Naive thymus-derived CD4-positive, alpha-beta T cell (primary cell): ENCODE measurements at regions not wholly inside any gene's neighbourhood (a gene's known extent, or its start where the extent isn't known, plus 50 kb on each side); places are given as distances from the start of the nearest gene placed in this dataset.
"Not testable (repeated sequence)": the region's sequence is repeated elsewhere in the genome, so short reads cannot be mapped to it uniquely, and the experiment has no call there.

ENCODE experiments used
- ATAC-seq: fragments of 150-1000 bp; cut with Tn5 transposase; 2 replicates; pipeline ENCODE4 v1.10.0; 2021; ENCODE audit warnings: mild to moderate bottlenecking, moderate library complexity
- CTCF ChIA-PET: fragments of 350-600 bp; sonication (Branson Sonifier 250); formaldehyde crosslinking; loops from one replicate; lab custom pipeline; 2021; ENCODE audit warnings: antibody characterized with exemption; lab: Charles Lee
- POLR2A ChIA-PET: fragments of 350-600 bp; sonication (Branson Sonifier 250); formaldehyde crosslinking; loops from one replicate; lab custom pipeline; 2021; ENCODE audit warnings: antibody characterized with exemption, inconsistent platforms; lab: Charles Lee
- DNase-seq, 9 donors: peaks; one replicate each; pipeline versions ENCODE4 v3.0.0 to v3.0.0-alpha.2; 2020 to 2022; ENCODE audit warnings: mixed read lengths in 1 of 9
- H3K27ac ChIP-seq: one replicate; pipeline ENCODE4 v1.7.0; 2013; ENCODE audit warnings: mild to moderate bottlenecking, low read depth, low read length, moderate library complexity
- H3K27me3 ChIP-seq, 2 donors: one replicate each; pipeline ENCODE4 v1.7.0; 2013; ENCODE audit warnings: low read length in 2 of 2, mild to moderate bottlenecking in 2 of 2, moderate library complexity in 2 of 2; ENCODE audit not compliant: control insufficient read depth in 2 of 2, insufficient read depth in 2 of 2
- H3K36me3 ChIP-seq, 3 experiments: 1 replicate in 2 of 3; 2 replicates in 1 of 3; pipeline ENCODE4 v1.7.0; 2013; ENCODE audit warnings: low read length in 3 of 3, mild to moderate bottlenecking in 3 of 3, moderate library complexity in 1 of 3; ENCODE audit not compliant: insufficient read depth in 3 of 3, control insufficient read depth in 2 of 3
- H3K4me1 ChIP-seq, 2 donors: one replicate each; pipeline ENCODE4 v1.7.0; 2013; ENCODE audit warnings: low read length in 2 of 2, mild to moderate bottlenecking in 2 of 2, moderate library complexity in 1 of 2; ENCODE audit not compliant: control insufficient read depth in 2 of 2, insufficient read depth in 2 of 2
- H3K4me3 ChIP-seq: 2 replicates; pipeline ENCODE4 v1.7.0; 2013; ENCODE audit warnings: mild to moderate bottlenecking, low read length
- H3K9me3 ChIP-seq, 3 experiments: 1 replicate in 2 of 3; 2 replicates in 1 of 3; pipeline ENCODE4 v1.7.0; 2013; ENCODE audit warnings: low read length in 3 of 3; ENCODE audit not compliant: control insufficient read depth in 2 of 3
- H3K27ac Mint-ChIP-seq, 9 donors: one replicate each; pipeline ENCODE4 v1.8.0; 2020 to 2022; ENCODE audit warnings: mixed read lengths in 9 of 9, mild to moderate bottlenecking in 8 of 9, moderate library complexity in 5 of 9, inconsistent platforms in 2 of 9
- H3K27me3 Mint-ChIP-seq, 5 donors: one replicate each; pipeline ENCODE4 v1.8.0; 2021 to 2022; ENCODE audit warnings: mixed read lengths in 5 of 5, mild to moderate bottlenecking in 1 of 5
- H3K36me3 Mint-ChIP-seq, 5 donors: one replicate each; pipeline ENCODE4 v1.8.0; 2020 to 2022; ENCODE audit warnings: mixed read lengths in 5 of 5, mild to moderate bottlenecking in 3 of 5, inconsistent platforms in 1 of 5
- H3K4me1 Mint-ChIP-seq, 7 donors: one replicate each; pipeline ENCODE4 v1.8.0; 2020 to 2022; ENCODE audit warnings: mixed read lengths in 7 of 7, mild to moderate bottlenecking in 3 of 7, inconsistent platforms in 1 of 7
- H3K4me3 Mint-ChIP-seq, 10 donors: one replicate each; pipeline ENCODE4 v1.8.0; 2020 to 2022; ENCODE audit warnings: mild to moderate bottlenecking in 10 of 10, mixed read lengths in 10 of 10, moderate library complexity in 6 of 10, inconsistent platforms in 2 of 10
- H3K9me3 Mint-ChIP-seq, 11 donors: one replicate each; pipeline ENCODE4 v1.8.0; 2020 to 2022; ENCODE audit warnings: mixed read lengths in 11 of 11, mild to moderate bottlenecking in 4 of 11, inconsistent platforms in 1 of 11, moderate library complexity in 1 of 11
- intact Hi-C, 2 donors: fragments of 100-400 bp; cut with micrococcal nuclease; formaldehyde crosslinking; loops; one replicate each; pipeline ENCODE4 v1.15.1; 2023

DNA sequence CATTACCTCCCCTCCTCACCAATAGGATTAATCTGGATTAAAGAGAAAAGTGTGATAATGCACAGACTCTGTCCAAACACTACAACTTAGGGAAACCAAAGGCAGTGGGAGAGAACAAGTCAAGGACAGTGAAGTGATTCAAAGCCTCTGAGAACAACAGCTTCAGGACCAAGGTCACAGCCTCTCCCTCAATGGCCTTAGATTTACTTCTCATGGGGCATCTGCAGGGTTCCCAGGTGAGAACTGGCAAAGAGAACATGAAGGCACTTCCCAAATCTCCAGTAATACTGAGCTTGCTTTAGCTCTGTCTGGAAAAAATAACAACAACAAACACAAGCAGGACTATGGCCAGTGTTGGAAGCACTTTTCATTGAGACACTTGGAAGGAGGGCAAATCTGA, 99.8 kb upstream of the GOLGA6L22 start:
- DNase-seq, H3K9me3 Mint-ChIP-seq, H3K4me3 Mint-ChIP-seq, H3K27ac Mint-ChIP-seq, CTCF ChIA-PET, ATAC-seq, H3K9me3 ChIP-seq, H3K4me1 Mint-ChIP-seq, POLR2A ChIA-PET, H3K27me3 Mint-ChIP-seq, H3K4me3 ChIP-seq, H3K4me1 ChIP-seq, H3K27ac ChIP-seq, H3K36me3 Mint-ChIP-seq, H3K27me3 ChIP-seq, intact Hi-C loops, H3K36me3 ChIP-seq: not testable (repeated sequence)

DNA sequence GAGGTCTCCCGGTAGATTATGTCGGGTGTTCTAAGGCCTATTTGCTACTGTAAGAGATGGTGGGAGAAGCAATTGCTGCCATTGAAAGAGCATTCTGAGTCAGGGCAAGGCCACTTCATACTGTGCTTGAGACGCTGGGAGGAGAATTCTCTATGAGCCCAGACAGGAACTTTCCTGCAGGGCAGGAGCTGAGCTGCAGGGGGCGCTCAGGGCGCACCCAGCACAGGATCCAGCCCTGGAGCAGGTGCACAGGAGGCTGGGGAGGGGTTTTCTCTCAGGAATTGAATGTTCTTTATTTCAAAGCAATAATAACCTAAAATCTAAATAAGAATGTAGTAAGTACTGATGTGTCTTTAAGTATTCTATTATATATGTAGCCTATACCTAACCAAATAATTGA, 99.1 kb upstream of the GOLGA6L22 start:
- POLR2A ChIA-PET, H3K27me3 Mint-ChIP-seq, H3K27ac Mint-ChIP-seq, CTCF ChIA-PET, DNase-seq, H3K4me3 Mint-ChIP-seq, H3K36me3 Mint-ChIP-seq, intact Hi-C loops, H3K36me3 ChIP-seq, H3K9me3 Mint-ChIP-seq, H3K27ac ChIP-seq, H3K4me1 Mint-ChIP-seq, H3K9me3 ChIP-seq, H3K4me3 ChIP-seq, H3K27me3 ChIP-seq, H3K4me1 ChIP-seq: not testable (repeated sequence)
- ATAC-seq = peak; percentile 83

DNA sequence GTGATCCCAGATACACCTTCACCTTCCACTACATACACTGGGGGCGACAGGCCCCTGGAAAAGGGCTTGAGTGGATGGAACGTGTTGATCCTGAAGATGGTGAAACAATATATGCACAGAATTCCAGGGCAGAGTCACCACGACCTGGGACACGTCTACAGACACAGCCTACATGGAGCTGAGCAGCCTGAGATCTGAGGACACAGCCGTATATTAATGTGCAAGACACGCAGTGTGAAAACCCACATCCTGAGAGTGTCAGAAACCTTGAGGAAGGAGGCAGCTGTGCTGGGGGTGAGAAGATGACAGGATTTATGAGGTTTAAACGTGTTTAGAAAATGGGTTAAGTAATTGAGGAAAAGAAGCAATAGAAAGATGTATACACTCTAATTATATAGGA, 98.0 kb upstream of the GOLGA6L22 start:
- H3K4me1 Mint-ChIP-seq, H3K27me3 Mint-ChIP-seq, DNase-seq, H3K27me3 ChIP-seq, H3K36me3 ChIP-seq, H3K9me3 ChIP-seq, H3K27ac ChIP-seq, H3K9me3 Mint-ChIP-seq, H3K36me3 Mint-ChIP-seq, POLR2A ChIA-PET, H3K4me1 ChIP-seq, H3K4me3 Mint-ChIP-seq, intact Hi-C loops, H3K27ac Mint-ChIP-seq, CTCF ChIA-PET, H3K4me3 ChIP-seq: not testable (repeated sequence)
- peak; percentile 67 for ATAC-seq

DNA sequence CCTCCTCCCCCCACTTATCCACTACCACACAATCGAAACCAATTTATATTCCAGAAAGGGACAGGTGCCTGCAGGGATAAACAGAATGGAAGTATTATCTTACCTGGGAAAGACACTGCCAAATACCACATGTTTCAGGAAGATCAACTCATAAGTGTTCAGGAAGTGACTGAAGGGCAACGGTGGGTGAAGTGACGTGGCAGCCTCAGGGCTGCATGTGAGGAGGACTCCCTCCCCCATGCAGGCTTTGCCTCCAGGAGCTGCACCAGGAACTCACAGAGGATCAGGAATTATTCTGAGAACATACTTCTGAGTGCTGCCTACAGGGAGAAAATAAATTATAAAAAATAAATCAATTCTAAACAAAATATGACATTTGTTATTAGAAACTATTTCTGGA, 96.2 kb upstream of the GOLGA6L22 start:
- H3K9me3 Mint-ChIP-seq, H3K27me3 Mint-ChIP-seq, DNase-seq, H3K36me3 Mint-ChIP-seq, H3K4me3 Mint-ChIP-seq, CTCF ChIA-PET, ATAC-seq, H3K27me3 ChIP-seq, H3K36me3 ChIP-seq, H3K4me1 ChIP-seq, H3K4me1 Mint-ChIP-seq, H3K9me3 ChIP-seq, intact Hi-C loops, H3K27ac ChIP-seq, H3K27ac Mint-ChIP-seq, POLR2A ChIA-PET, H3K4me3 ChIP-seq: not testable (repeated sequence)

DNA sequence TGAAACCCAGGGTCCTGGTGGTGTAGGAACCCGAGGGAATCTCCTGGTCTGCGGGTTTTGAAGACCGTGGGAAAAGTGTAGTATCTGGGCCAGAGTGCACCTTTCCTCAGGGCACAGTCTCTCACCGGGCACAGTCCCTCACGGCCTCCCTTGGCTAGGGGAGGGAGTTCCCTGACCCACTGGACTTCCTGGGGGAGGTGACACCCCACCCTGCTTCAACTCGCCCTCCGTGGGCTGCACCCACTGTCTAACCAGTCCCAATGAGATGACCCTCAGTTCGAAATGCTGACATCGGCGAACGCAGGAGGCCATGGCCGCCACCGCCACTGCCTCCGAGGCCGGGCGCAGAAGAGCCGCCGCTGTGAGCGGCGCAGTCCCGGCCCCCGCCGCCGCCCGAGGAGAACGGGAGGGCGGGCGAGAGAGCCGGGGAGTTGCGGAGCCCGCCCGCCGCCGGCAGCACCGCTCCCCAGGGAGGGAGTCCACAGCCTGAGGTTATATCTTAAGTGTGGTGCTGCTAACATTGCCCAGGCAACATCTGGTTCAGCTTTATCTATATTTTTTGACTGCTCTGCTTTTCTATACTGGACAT, 87.4 kb upstream of the GOLGA6L22 start:
- intact Hi-C loops, H3K9me3 Mint-ChIP-seq, H3K4me3 Mint-ChIP-seq, H3K4me1 Mint-ChIP-seq, H3K4me1 ChIP-seq, CTCF ChIA-PET, H3K36me3 Mint-ChIP-seq, DNase-seq, H3K36me3 ChIP-seq, H3K27me3 ChIP-seq, H3K27ac Mint-ChIP-seq, H3K27me3 Mint-ChIP-seq, H3K4me3 ChIP-seq, H3K9me3 ChIP-seq, H3K27ac ChIP-seq, POLR2A ChIA-PET: not testable (repeated sequence)
- ATAC-seq = peak; percentile 54

DNA sequence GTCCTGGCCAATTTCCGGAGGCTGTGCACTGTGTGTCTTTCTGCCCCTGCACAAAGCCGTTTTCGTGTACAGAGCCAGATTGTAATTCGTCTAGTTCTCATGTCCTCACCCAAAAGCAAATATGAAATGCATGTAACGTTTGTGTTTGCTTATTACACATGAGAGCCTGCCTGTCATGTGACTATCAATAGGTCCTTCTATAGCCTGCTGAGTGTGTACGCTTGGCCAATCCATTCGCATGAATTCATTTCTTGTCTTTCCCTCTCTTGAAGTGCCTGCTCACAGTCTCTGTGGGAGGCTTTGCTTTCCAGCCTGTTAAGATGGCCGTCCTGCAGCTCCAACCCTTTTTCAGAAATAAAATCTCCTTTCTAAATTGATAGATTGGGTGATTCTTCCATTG, 84.2 kb upstream of the GOLGA6L22 start:
- H3K27me3 ChIP-seq, ATAC-seq, H3K4me3 ChIP-seq, DNase-seq, POLR2A ChIA-PET, H3K36me3 ChIP-seq, H3K27ac Mint-ChIP-seq, H3K4me3 Mint-ChIP-seq, H3K4me1 ChIP-seq, H3K9me3 Mint-ChIP-seq, intact Hi-C loops, H3K36me3 Mint-ChIP-seq, H3K4me1 Mint-ChIP-seq, H3K9me3 ChIP-seq, H3K27me3 Mint-ChIP-seq, H3K27ac ChIP-seq, CTCF ChIA-PET: not testable (repeated sequence)

DNA sequence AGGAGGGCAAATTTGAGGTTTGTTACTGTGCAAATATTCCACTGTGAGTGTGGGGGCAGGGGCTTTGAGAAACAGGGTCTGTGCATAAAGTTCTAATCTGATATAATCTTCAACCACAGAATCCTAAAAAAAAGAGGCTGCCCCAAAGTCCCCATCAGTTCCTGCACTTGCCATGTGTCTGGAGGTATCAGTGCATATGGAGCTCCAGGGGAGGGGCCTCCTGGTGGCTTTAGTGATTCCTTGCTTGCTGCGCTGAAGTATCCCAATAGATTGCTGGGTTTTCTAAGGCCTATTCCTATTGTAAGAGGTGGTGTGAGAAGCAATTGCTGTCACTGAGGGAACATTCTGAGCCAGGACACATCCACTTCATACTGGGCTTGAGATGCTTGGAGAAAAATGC, 82.9 kb upstream of the GOLGA6L22 start:
- H3K4me3 ChIP-seq, H3K27me3 Mint-ChIP-seq, H3K27ac ChIP-seq, DNase-seq, intact Hi-C loops, H3K27me3 ChIP-seq, H3K4me1 Mint-ChIP-seq, H3K36me3 Mint-ChIP-seq, CTCF ChIA-PET, H3K9me3 Mint-ChIP-seq, H3K4me3 Mint-ChIP-seq, H3K4me1 ChIP-seq, POLR2A ChIA-PET, ATAC-seq, H3K36me3 ChIP-seq, H3K9me3 ChIP-seq, H3K27ac Mint-ChIP-seq: not testable (repeated sequence)
